ENCODE measurements at regions not wholly inside any gene's neighbourhood (a gene's known extent, or its start where the extent isn't known, plus 50 kb on each side); places are given as distances from the start of the nearest gene placed in this dataset.

DNA sequence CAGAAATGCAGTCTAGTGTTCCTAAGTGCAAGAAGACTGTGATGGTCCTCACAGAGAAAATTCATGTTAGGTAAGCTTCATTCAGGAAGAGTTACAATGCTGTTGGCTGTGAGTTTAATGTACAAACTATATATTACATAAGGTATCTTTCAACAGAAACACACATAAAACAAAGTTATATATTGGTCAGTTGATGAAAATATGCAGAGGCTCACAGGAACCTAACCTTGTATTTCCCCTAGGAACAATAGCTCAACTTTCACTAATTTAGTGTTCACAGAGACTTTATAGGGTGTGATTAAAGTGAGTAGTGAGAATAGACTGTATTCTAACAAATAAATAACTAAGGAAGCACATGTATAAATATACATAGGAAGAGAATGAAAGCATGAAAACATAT lies 676.9 kb upstream of the ADGRL4 start:
- no peak overlapping the region for H3K4me2 ChIP-seq (ENCODE audit: low read depth, low read length)
- no peaks in the 10 kb centered on the region for H3K9me2 ChIP-seq (replicated peaks; ENCODE audit: insufficient read depth, low read length)
- no peaks in the 10 kb centered on the region for H3K4me1 ChIP-seq (ENCODE audit: low read length)
- no peaks in the 10 kb centered on the region for H3F3A ChIP-seq (ENCODE audit: insufficient read depth, low read length)
- H3K27ac ChIP-seq (ENCODE audit: low read length), result no peak overlapping the region
- no peak overlapping the region for H2AFZ ChIP-seq (ENCODE audit: low read length)
- no peaks in the 10 kb centered on the region for H3K36me3 ChIP-seq (replicated peaks; ENCODE audit: insufficient read depth, low read length)
- no peak overlapping the region for H3K9ac ChIP-seq (ENCODE audit: low read length)
- no peaks in the 10 kb centered on the region for H3K9me3 ChIP-seq (replicated peaks; ENCODE audit: insufficient read depth, low read length)
- no peaks in the 10 kb centered on the region for H3K79me2 ChIP-seq (ENCODE audit: low read length)
- TF ChIP-seq EZH2phosphoT487 (IDR thresholded peaks at IDR 0.05; ENCODE audit: low read length) (no peak), EZH2 (optimal IDR thresholded peaks at IDR 0.05; ENCODE audit: low read depth, low read length) (no peak)
- TF ChIP-seq, protein P1, sequence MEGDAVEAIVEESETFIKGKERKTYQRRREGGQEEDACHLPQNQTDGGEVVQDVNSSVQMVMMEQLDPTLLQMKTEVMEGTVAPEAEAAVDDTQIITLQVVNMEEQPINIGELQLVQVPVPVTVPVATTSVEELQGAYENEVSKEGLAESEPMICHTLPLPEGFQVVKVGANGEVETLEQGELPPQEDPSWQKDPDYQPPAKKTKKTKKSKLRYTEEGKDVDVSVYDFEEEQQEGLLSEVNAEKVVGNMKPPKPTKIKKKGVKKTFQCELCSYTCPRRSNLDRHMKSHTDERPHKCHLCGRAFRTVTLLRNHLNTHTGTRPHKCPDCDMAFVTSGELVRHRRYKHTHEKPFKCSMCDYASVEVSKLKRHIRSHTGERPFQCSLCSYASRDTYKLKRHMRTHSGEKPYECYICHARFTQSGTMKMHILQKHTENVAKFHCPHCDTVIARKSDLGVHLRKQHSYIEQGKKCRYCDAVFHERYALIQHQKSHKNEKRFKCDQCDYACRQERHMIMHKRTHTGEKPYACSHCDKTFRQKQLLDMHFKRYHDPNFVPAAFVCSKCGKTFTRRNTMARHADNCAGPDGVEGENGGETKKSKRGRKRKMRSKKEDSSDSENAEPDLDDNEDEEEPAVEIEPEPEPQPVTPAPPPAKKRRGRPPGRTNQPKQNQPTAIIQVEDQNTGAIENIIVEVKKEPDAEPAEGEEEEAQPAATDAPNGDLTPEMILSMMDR (IDR thresholded peaks at IDR 0.05; ENCODE audit: low read length), result no peak
- H4K20me1 ChIP-seq (ENCODE audit: insufficient read depth, low read length), result no peaks in the 10 kb centered on the region
- no peaks in the 10 kb centered on the region for H3K27me3 ChIP-seq (replicated peaks; ENCODE audit: insufficient read depth, low read length)
- H3K4me3 ChIP-seq (ENCODE audit: low read length), result no peak overlapping the region
- DNase-seq, result no peak

DNA sequence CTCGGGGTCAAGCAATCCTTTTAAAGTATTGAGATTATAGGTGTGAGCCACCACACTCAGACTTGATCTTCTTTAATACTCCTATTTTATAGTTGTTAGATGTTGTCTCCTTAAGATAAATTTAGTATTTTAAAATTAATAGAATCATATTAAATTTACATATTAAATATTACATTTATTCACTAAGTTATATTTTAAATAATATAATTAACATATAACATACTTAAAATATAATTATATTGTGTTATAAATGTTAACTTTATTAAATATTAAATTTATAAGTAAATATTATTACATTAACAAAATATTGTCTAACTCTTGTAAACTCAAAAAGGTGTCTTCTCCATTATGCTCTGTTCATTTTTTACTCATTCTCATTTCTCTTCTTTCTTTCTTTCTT lies 675.9 kb upstream of the ADGRL4 start:
- TF ChIP-seq EZH2 (optimal IDR thresholded peaks at IDR 0.05; ENCODE audit: low read depth, low read length) (no peak), EZH2phosphoT487 (IDR thresholded peaks at IDR 0.05; ENCODE audit: low read length) (no peak)
- TF ChIP-seq, protein P1 (IDR thresholded peaks at IDR 0.05; ENCODE audit: low read length), result no peak
- Histone ChIP-seq H3K4me1 (ENCODE audit: low read length) (no peaks in the 10 kb centered on the region), H3K4me3 (ENCODE audit: low read length) (no peak overlapping the region), H3K36me3 (replicated peaks; ENCODE audit: insufficient read depth, low read length) (no peaks in the 10 kb centered on the region), H4K20me1 (ENCODE audit: insufficient read depth, low read length) (no peaks in the 10 kb centered on the region), H3K27me3 (replicated peaks; ENCODE audit: insufficient read depth, low read length) (no peaks in the 10 kb centered on the region), H3K27ac (ENCODE audit: low read length) (no peak overlapping the region), H3F3A (ENCODE audit: insufficient read depth, low read length) (no peaks in the 10 kb centered on the region), H3K9me2 (replicated peaks; ENCODE audit: insufficient read depth, low read length) (no peaks in the 10 kb centered on the region), H3K4me2 (ENCODE audit: low read depth, low read length) (no peak overlapping the region), H3K9me3 (replicated peaks; ENCODE audit: insufficient read depth, low read length) (no peaks in the 10 kb centered on the region), H3K9ac (ENCODE audit: low read length) (no peak overlapping the region), H3K79me2 (ENCODE audit: low read length) (no peaks in the 10 kb centered on the region), H2AFZ (ENCODE audit: low read length) (no peak overlapping the region)
- DNase-seq, result no peak

DNA sequence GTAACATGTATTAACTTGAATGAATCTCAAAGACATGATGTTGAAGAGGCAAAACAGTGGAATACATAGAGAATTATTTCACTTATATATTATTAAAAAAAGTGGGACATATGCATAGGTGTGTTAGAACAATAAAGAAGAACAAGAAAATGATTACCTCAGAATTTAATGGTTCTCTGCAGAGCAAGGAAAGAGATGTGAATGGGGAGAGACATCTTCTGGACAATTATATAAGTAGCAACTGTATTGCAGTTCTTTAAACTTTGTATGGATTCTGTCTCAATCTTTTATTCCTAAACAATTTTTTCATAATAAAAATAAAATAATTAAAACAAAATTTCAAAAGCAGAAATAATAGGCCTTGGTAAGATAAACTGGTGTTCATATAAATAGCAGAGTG lies 674.9 kb upstream of the ADGRL4 start:
- no peaks in the 10 kb centered on the region for H3K36me3 ChIP-seq (replicated peaks; ENCODE audit: insufficient read depth, low read length)
- no peaks in the 10 kb centered on the region for H3K79me2 ChIP-seq (ENCODE audit: low read length)
- no peaks in the 10 kb centered on the region for H3K27me3 ChIP-seq (replicated peaks; ENCODE audit: insufficient read depth, low read length)
- H3K4me1 ChIP-seq (ENCODE audit: low read length), result no peaks in the 10 kb centered on the region
- H3K9me3 ChIP-seq (replicated peaks; ENCODE audit: insufficient read depth, low read length), result no peaks in the 10 kb centered on the region
- no peak overlapping the region for H3K4me3 ChIP-seq (ENCODE audit: low read length)
- H3F3A ChIP-seq (ENCODE audit: insufficient read depth, low read length), result no peaks in the 10 kb centered on the region
- no peak overlapping the region for H3K4me2 ChIP-seq (ENCODE audit: low read depth, low read length)
- H3K27ac ChIP-seq (ENCODE audit: low read length), result no peak overlapping the region
- no peak for DNase-seq
- TF ChIP-seq EZH2 (optimal IDR thresholded peaks at IDR 0.05; ENCODE audit: low read depth, low read length) (no peak), EZH2phosphoT487 (IDR thresholded peaks at IDR 0.05; ENCODE audit: low read length) (no peak)
- TF ChIP-seq, protein P1 (IDR thresholded peaks at IDR 0.05; ENCODE audit: low read length), result no peak
- H2AFZ ChIP-seq (ENCODE audit: low read length), result no peak overlapping the region
- H4K20me1 ChIP-seq (ENCODE audit: insufficient read depth, low read length), result no peaks in the 10 kb centered on the region
- H3K9ac ChIP-seq (ENCODE audit: low read length), result no peak overlapping the region
- H3K9me2 ChIP-seq (replicated peaks; ENCODE audit: insufficient read depth, low read length), result no peaks in the 10 kb centered on the region

All from MM.1S (cell line).